ENCODE measurements at regions not wholly inside any gene's neighbourhood (a gene's known extent, or its start where the extent isn't known, plus 50 kb on each side); places are given as distances from the start of the nearest gene placed in this dataset.
"Not testable (repeated sequence)": the region's sequence is repeated elsewhere in the genome, so short reads cannot be mapped to it uniquely, and the experiment has no call there.

GRCh38 chr7:56697058-56697457, 435.2 kb downstream of the ZNF479 start:
- not testable (repeated sequence) for DNase-seq

GRCh38 chr7:56686276-56686859, 445.9 kb downstream of the ZNF479 start:
- no peak for DNase-seq

DNA sequence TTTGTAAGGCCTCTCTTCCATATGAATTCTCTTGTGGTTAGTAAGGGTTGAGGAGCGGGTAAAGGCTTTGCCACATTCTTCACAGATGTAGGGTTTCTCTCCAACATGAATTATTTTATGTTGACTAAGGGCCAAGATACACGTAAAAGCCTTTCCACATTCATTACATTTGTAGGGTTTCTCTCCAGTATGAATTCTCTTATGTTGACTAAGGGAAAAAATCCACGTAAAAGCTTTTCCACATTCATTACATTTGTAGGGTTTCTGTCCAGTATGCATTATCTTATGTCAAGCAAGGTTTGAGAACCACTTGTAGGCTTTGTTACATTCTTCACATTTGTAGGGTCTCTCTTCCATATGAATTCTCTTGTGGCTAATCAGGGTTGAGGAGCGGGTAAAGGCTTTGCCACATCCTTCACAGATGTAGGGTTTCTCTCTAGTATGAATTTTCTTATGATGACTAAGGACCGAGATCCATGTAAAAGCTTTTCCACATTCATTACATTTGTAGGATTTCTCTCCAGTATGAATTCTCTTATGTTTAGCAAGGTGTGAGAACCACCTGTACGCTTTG, 493.0 kb downstream of the ZNF479 start:
- DNase-seq = no peak

- no peak for DNase-seq
Measured at GRCh38 chr7:56609852-56610355, 493.7 kb upstream of the NUPR2 start.

- DNase-seq = no peak
Measured at GRCh38 chr7:56605146-56605545, 488.9 kb upstream of the NUPR2 start.

- DNase-seq = no peak
Measured at GRCh38 chr7:56578612-56579011, 462.4 kb upstream of the NUPR2 start.

GRCh38 chr7:56570968-56571367, 454.8 kb upstream of the NUPR2 start:
- no peak for DNase-seq

- DNase-seq = no peak
Measured at GRCh38 chr7:56538541-56539429, 422.6 kb upstream of the NUPR2 start.

GRCh38 chr7:56537952-56538351, 421.7 kb upstream of the NUPR2 start:
- no peak for DNase-seq

GRCh38 chr7:56537477-56537876, 421.3 kb upstream of the NUPR2 start:
- no peak for DNase-seq

GRCh38 chr7:56495165-56495564, 378.9 kb upstream of the NUPR2 start:
- DNase-seq = no peak

- DNase-seq = no peak
Measured at GRCh38 chr7:56493704-56494450, 377.7 kb upstream of the NUPR2 start.

GRCh38 chr7:56493196-56493595, 377.0 kb upstream of the NUPR2 start:
- DNase-seq = no peak

- DNase-seq = no peak
Measured at GRCh38 chr7:56491636-56492425, 375.6 kb upstream of the NUPR2 start.

GRCh38 chr7:56483861-56484550, 367.8 kb upstream of the NUPR2 start:
- DNase-seq = no peak

GRCh38 chr7:56483153-56483552, 366.9 kb upstream of the NUPR2 start:
- no peak for DNase-seq

GRCh38 chr7:56479748-56480147, 363.5 kb upstream of the NUPR2 start:
- no peak for DNase-seq

DNA sequence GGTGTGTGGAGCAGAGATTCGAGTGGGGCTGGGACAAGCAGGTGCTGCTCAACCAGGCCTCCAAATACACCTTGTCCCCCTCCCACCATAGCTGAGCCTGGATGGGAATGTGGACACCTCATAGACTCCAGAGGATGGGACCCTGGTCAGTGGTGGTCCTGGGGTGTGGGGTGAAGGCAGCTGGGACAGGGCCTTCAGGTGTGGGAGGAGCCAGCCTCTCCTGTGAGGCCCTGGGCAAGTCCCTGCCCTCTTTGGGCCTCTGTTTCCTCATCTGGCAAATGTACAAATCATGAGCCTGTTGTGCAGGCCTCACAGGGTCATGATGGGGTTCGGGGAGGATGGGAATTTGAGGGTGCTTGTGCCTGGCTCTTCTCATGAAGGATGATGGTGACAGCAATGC, 362.9 kb upstream of the NUPR2 start:
- no peak for DNase-seq

DNA sequence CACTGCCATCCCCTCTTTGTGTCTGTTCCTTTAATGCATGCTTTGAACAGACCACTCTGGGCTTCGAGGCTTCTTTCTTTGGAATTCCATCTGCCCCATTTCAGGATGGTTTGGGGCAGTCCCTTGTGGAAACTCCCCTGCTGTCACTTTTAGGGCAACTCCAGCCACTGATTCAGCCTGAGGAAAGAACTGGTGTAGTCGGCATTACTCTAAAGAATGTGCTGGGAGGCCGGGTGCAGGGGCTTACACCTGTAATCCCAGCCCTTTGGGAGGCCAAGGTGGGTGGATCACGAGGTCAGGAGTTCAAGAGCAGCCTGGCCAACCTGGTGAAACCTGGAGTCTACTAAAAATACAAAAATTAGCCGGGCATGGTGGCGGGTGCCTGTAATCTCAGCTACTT, 358.1 kb upstream of the NUPR2 start:
- DNase-seq = no peak

DNA sequence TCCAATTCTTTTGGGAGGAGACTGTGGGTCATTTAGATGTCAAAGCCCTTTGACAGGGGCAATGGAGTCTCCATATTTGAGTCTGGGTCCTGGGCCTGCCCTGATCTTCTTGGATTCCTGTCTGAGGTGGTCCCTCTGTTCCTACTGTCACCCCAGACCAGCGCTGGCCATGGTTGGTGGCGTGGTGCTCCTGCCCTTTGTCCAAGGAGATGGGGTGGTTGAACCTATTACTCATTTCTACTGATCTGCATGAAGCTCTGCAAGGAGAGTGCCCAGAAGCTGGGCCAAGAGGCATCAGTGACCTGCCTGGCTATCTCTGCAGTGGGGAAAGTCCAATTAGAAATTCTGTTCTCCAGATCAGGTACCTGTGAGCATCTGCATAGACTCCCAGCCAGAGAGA, 355.6 kb upstream of the NUPR2 start:
- DNase-seq = no peak

GRCh38 chr7:56466607-56467525, 350.6 kb upstream of the NUPR2 start:
- DNase-seq = not testable (repeated sequence)

Data from CD4-positive, alpha-beta T cell treated with Interleukin-15 for 1 hour (primary cell).